ENCODE measurements at regions not wholly inside any gene's neighbourhood (a gene's known extent, or its start where the extent isn't known, plus 50 kb on each side); places are given as distances from the start of the nearest gene placed in this dataset.

GRCh38 chr11:21811572-21811971, 381.3 kb upstream of the ANO5 start:
- H3K4me3 ChIP-seq = no peak overlapping the region
- no peak for DNase-seq (ENCODE audit: low spot score)
- H3K36me3 ChIP-seq = no peaks in the 10 kb centered on the region
- H3K9me3 ChIP-seq = no peaks in the 10 kb centered on the region
- no peaks in the 10 kb centered on the region for H3K27me3 ChIP-seq
- H3K27ac ChIP-seq = no peak overlapping the region
- no peak for TF ChIP-seq CTCF (IDR thresholded peaks at IDR 0.05)
- no peaks in the 10 kb centered on the region for H3K4me1 ChIP-seq

GRCh38 chr11:21814169-21814568, 378.7 kb upstream of the ANO5 start:
- Histone ChIP-seq H3K27ac (no peak overlapping the region), H3K27me3 (no peaks in the 10 kb centered on the region), H3K9me3 (no peaks in the 10 kb centered on the region), H3K4me1 (no peaks in the 10 kb centered on the region), H3K36me3 (no peaks in the 10 kb centered on the region), H3K4me3 (no peak overlapping the region)
- no peak for TF ChIP-seq CTCF (IDR thresholded peaks at IDR 0.05)
- DNase-seq (ENCODE audit: low spot score) = no peak

GRCh38 chr11:21817696-21818095, 375.2 kb upstream of the ANO5 start:
- Histone ChIP-seq H3K27ac (no peak overlapping the region), H3K36me3 (no peaks in the 10 kb centered on the region), H3K4me1 (no peaks in the 10 kb centered on the region), H3K9me3 (no peaks in the 10 kb centered on the region), H3K27me3 (no peaks in the 10 kb centered on the region), H3K4me3 (no peak overlapping the region)
- DNase-seq (ENCODE audit: low spot score) = no peak
- TF ChIP-seq CTCF (IDR thresholded peaks at IDR 0.05) = no peak

GRCh38 chr11:21820176-21820575, 372.7 kb upstream of the ANO5 start:
- TF ChIP-seq CTCF (IDR thresholded peaks at IDR 0.05) = no peak
- H3K4me3 ChIP-seq = no peak overlapping the region

GRCh38 chr11:21825127-21825526, 367.8 kb upstream of the ANO5 start:
- Histone ChIP-seq H3K9me3 (no peaks in the 10 kb centered on the region), H3K27ac (no peak overlapping the region), H3K4me3 (no peak overlapping the region), H3K27me3 (no peaks in the 10 kb centered on the region), H3K36me3 (no peaks in the 10 kb centered on the region), H3K4me1 (no peaks in the 10 kb centered on the region)
- DNase-seq (ENCODE audit: low spot score) = no peak
- TF ChIP-seq CTCF (IDR thresholded peaks at IDR 0.05) = no peak

More at GRCh38 chr11:21820176-21820575, 372.7 kb upstream of the ANO5 start:
- Histone ChIP-seq H3K9me3 (no peaks in the 10 kb centered on the region), H3K27me3 (no peaks in the 10 kb centered on the region), H3K27ac (no peak overlapping the region), H3K4me1 (no peaks in the 10 kb centered on the region), H3K36me3 (no peaks in the 10 kb centered on the region)
- DNase-seq (ENCODE audit: low spot score) = no peak

GRCh38 chr11:21838427-21838826, 354.5 kb upstream of the ANO5 start:
- Histone ChIP-seq H3K4me3 (no peak overlapping the region), H3K27ac (no peak overlapping the region), H3K27me3 (no peaks in the 10 kb centered on the region), H3K9me3 (no peaks in the 10 kb centered on the region), H3K36me3 (no peaks in the 10 kb centered on the region), H3K4me1 (no peaks in the 10 kb centered on the region)
- DNase-seq (ENCODE audit: low spot score) = no peak
- TF ChIP-seq CTCF (IDR thresholded peaks at IDR 0.05) = no peak
